Right renal cortex interstitium (tissue), 3 donors: ENCODE measurements at regions not wholly inside any gene's neighbourhood (a gene's known extent, or its start where the extent isn't known, plus 50 kb on each side); places are given as distances from the start of the nearest gene placed in this dataset.

Experiments
- DNase-seq, 3 donors: peaks; one replicate each; pipeline ENCODE4 v3.0.0-alpha.2; 2013; ENCODE audit warnings: low read depth in 3 of 3, low spot score in 2 of 3

DNA sequence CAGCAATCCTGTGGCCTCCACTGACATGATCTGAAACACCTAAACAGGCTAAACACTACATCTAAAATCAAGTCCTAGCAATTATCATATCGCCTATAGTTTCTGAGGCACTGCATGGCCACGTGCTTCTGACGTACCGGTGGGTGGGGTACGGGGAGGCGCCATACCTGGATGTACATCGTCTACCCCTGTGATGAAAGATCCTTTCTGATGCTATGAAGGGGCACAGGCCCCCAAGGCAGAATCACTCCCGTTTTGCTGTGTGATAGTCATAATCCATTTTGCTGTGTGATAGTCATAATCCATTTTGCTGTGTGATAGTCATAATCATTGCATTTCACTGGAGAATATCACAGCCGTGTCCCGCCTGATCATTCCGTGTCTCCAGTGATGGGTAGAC is 118.7 kb upstream of the SOX1 start:
- DNase-seq: no peak

DNA sequence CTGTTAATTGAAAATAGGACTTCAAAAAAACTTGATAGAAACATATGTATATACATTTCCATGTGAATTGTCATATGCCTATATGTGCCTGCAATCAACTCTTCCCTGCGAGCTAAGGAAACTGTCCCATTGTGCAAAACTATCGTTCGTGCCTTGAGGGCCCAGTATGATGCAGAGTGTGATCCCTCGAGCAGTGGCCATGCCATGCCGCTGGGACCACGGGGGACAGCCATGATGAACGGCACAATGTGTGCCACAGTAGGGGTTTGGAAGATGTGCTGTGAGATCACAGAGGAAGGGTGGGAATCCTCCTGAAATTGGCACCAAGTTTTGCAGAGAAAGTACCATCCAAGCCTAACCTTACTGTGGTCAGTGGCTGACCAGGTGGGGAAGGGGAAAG is 118.1 kb upstream of the SOX1 start:
- DNase-seq: no peak

DNA sequence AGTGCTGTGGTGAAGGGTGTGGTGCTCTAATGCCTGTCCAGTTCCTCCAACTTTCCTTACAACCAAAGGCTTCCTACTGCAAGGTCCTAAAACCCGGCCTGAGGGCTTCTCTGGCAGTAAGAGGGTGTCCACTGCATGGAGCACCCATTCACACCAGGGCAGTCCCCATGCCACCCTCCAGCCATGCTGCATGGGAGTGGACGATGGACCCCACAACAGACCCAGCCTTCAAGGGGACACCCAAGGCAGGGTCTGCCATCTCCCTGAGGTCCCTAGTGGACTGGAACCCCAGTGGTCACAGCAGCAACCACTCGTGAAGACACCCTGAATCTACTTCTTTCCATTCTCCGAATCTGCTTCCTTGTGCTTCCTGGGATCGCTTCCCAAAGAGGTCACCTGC is 117.6 kb upstream of the SOX1 start:
- DNase-seq: no peak

DNA sequence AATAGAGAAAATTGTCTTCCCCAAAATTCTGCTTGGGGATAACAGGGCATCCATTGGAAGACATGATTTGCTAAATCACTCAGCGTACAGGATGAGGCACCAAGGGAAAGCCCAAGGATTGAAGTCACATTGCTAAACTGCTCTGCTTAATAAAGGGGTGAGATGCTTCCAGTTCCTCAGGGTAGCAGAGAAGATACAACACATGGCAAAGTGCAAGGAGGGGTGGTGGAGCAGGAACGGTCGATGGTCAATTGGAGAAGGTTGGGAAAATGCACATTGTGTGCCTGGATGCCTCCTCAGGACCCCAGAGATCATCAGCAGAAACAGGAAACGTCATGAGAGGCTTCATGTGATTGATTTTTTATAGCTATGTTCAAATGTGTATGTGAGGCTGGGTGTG is 116.3 kb upstream of the SOX1 start:
- DNase-seq: no peak

DNA sequence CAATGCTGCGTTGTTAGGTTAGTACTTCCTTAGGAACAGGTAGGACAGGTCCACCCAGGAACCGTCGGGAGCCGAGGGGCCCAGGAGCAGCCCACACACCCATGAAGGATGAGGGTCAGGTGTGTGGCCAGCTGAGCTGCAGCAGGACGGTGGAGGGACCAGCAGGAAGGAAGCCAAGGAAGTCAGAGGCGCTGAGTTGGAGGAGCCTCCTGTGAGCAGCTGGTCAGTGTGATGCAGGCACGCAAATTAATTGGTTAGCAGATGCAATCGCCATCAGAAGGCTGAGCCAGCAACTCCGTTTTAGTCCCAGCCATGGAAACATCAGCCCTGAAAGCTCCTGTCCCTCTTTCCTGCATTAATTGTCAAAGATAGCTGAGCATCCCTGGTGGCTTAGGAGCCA is 114.9 kb upstream of the SOX1 start:
- DNase-seq: no peak

DNA sequence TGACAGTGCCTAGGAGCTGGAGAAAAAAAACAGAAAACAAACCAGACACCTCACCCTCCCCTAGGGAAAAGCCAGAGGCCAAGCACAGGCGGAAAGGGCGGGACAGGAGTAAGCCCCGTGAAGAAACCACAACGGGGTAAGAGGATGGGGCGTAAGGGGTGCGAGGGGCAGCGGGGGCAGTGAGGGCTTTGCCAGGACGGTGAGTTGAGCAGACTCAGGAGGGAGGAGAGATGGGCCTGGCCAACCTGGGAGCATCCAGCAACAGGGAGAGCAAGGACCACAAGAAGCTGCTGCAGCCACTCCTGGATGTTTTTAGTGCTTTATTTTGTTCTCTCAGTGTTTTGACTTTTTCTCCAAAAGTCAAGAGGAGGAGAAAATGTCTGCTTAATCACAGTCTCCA is 114.1 kb upstream of the SOX1 start:
- DNase-seq: no peak

DNA sequence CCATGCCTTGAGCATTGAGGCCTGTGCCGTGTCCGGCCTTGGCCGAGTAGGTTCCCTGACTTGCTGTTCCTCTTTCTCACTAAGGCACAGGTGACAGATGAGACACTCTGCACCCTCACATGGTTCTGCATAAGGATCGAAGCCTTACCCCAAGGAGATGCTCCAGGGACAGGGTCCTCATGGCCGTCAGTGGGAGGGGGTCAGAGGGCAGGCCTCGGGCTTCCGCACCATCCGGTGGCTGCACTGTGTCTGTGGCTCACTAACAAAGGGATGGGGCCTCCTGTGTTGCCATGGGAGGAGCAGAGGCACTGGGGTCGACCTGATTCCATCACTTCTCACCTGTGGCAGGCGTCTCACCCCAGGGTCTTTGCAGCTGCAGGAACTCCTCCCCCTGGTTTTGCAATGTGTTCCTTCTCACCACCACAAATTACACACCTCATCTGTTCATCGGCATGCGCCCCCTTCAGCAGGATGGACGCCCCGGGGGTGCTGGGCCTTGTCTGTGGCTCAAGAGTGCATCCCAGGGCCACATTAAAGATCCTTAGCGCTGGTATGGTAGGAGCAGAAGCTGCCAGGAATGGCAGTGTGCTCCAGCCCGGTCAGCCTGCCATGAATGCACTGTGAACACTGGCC is 113.3 kb upstream of the SOX1 start:
- DNase-seq: no peak

DNA sequence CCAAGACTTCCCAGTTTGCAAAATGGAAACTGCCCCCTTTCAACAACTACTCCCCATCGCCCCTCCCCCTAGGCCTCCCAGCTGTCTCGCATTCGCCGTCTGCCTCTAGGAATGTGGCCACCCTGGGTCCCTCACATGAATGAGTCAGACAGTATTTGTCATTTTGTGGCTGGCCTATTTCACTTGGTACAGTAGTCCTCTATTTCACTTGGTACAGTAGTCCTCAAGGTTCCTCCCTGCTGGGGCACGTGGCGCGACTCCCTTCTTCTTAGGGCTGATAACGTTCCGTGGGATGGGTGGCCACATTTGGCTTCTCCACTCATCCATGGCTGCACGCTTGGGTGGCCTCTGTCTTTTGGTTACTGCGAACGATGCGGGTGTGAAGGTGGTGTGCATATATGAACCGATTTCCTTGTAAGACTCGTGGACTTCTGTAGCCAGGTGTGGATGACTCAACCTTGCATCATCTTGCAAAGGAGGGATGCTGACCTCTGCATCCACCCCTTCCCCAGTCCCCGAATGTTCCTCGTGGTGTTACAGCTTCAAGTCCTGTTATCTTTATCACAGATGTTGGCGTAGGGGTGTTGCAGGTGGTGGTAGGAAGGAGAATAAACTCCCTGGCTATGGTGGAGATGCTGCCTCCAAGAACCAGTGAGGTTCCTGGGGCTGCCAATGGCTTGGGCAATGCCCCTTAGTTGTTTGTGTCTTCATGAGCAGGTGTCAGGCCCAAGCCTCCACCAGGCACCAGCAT is 112.1 kb upstream of the SOX1 start:
- no peak for DNase-seq

DNA sequence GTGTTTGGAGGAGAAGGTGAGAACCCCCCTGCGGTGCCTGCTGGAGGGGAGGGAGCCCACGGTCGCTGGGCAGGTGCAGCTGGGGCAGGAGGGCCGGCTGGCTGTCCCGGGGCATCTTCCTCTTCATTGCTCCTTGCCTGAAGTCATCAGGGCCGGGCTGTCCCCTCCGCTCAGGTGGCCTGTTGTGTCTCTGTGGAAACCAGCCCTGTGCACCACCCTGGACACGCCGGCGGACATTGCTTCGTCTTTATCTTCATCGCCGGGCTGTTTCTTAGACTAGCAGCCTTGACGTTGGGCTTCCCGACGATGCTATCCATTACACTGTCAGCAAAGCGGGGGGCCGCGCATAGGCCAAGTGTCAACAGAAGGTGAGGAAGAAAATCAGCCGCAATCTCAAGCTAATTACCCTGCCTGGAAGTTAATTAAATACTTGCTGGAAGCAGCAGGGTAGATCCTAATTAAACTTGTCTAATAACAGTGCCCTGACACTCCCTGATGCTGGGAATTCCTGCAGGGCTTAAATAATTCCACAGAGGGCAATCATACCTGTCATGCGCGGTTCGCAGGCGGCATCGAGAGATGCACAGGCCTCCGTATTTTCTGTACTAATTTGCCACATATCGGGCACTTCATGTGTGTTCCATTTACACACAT is 111.4 kb upstream of the SOX1 start:
- DNase-seq: no peak

DNA sequence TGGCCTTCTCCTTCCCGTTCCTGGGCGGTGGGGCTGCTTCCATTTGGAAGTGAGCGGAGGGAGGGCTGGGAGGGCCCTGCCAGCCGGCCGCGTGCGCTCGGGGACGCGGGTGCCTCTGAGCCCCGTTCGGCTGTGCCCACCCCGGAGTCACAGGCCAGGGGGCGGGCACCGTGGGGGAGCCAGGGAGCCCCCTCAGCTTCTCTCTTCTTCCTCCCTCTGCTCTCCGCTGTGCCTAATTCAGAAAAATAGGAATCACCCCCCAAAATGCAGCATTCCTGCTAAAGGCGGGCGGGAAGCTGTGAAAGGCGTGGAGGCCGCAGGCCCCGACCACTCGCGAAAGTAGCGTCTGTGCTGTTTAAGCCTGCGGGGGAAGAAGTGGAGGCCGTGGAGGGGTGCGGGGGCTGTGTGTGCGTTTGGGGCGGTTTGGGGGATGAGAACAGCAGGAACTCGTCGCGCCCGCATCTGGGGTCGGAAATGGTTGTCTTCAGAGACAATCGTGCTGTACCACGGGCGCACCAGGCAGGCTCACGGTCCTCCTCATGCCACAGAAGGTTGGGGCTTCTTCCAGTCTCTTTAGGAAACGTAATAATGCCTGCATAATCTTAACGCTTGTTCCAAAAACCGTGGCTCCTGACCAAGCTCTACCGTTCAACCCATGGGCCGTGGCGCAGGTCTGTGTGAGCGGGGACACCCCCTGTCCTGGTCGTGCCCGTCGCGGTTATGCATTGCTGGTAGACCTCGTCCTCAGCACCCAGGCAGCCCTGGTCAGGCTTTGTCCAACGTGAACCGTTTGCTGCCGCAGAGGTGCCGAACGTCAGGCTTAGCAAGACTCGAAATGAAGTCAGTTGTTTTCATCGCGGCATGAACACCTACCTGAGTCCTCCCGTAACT is 110.4 kb upstream of the SOX1 start:
- no peak for DNase-seq

DNA sequence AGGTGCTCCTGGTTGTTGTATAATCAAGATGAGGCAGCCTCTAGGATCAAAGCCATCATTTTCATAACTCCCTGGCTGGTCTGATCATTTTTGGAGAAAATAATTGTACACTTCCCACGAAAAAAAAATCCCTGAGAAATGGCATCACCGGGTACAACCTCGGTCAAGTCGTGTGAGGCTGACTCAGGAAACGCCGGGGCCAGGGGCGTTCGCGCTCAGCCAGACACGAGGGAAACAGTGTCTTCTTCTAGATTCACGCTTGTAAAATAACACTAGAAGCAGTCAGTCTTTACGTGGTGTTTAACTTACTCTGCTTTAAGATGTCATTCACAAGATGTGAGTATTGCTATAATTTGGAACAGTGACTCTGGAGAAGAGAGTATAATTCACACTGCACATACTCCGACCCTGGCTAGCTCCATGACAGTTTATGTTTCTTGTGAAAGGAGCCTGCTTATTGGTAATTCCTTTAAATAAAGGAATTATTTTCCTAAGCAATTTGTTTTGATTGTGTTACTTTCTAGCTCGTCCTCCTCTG is 109.0 kb upstream of the SOX1 start:
- DNase-seq: no peak

DNA sequence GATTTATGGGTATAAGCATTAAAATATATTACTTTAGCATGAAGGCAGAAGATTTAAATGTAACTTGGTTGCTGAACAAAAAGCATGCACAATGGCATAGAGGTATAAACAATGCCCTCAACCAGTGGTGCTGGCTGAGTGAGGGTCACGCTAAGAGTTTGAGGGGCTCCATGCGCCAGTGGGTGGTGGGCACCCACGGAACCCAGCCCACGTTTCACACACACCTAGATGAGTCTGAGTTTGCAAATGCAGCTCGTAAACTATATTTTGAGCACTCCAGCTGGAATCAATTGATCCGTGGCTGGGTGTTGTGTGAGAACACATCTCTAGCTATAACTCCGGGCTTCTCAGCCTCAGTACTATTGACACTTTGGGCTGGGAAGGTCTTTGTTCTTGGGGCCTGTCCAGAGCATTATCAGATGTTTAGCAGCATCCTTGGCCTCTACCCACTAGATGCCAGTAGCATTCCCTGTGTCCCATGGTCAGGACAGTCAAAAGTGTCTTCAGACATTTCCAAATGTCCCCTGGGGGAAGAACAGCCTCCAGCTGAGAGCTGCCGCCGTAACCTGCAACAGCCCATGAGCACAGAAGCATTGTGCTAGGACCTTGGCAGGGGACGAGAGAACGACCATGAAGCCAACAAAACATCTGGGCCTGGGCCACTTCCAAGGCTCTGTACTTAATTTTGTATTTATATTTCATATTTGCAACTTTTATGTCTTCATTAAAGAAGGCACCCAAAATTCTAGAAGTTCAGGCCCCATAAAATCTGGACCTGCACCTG is 108.1 kb upstream of the SOX1 start:
- no peak for DNase-seq

DNA sequence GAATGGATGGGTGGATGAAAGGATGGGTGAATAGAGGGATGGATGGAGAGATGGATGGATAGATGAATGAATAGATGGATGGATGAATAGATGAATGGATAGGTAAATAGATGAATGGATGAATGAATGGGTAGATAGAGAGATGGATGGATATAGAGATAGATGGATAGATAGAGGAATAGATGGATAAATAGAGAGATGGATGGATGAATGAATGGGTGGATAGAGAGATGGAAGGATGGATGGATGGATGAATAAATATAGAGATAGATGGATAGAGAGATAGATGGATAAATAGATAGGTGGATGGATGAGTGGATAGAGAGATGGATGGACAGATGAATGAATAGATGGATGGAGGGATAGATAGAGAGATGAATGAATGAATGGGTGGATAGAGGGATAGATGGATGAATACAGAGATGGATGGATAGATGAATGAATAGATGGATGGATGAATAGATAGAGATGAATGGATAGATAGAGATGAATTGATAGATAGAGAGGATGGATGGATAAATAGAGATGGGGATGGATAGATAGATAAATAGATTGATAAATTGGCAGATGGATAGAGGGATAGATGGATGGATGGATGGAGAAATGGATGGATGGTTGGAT is 106.7 kb upstream of the SOX1 start:
- no peak for DNase-seq

DNA sequence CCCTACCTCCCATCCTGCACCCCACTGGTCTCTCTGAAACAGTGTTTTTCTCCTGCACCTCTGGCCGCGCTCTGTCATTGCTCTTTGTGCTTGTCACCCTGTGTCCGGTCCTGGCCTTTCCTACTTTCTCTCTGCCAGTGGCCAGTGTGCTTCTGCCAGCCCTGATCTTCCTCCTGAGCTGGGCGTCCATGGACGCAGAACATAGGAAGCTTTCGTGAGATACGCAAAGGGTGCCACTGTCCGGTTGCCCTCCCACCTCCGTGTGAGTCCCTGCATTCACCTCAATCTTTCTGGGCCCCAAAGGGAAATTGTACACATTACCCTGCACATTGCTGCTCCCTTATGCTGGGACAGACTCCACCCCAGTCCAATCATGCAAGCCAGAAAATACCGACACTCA is 105.7 kb upstream of the SOX1 start:
- no peak for DNase-seq

DNA sequence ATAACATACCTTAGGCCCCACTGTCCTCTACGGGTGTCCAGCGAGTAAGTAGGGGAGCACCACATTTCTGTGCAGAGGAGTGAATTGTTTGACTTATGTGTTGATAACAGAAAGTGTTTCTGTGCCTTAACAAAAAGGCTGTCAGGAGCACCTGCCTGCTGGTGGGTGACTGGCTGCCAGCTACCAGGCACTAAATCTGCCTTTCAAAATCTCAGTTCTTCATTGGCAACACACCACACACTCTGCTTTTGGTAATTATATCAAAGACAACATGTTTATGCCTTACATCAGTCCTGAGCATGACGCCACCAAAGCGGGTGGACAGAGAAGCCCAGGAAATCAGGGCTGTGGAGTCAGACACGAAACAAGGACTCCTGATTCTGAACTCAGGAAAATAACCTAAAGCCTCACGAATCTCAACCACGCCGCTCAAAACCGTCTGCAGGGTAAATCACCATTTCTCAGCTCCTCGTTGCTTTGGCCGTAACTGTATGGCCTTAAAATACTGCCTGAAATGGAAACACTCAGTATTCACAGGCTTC is 105.2 kb upstream of the SOX1 start:
- no peak for DNase-seq

DNA sequence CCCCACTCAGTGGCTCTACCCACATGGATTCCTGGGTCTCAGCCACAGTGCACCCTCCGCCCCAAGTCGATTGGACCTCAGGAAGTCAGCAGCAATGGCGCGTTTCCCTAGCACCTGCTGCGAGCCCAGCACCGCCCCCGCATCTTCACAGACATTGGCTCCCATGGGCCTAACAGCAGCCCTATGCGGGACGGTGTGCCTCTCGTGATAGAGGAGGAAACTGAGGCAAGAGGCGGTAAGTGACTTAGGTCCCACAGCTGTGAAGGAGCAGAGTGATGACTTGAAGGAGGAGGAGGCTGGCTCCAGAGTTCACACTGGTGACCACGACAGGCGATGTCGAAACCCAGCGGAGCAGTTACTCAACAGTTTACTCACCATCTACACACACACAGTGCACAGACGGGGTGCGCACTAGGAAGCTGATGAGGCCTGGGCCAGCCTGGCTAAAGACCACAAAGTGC is 104.5 kb upstream of the SOX1 start:
- DNase-seq: no peak

DNA sequence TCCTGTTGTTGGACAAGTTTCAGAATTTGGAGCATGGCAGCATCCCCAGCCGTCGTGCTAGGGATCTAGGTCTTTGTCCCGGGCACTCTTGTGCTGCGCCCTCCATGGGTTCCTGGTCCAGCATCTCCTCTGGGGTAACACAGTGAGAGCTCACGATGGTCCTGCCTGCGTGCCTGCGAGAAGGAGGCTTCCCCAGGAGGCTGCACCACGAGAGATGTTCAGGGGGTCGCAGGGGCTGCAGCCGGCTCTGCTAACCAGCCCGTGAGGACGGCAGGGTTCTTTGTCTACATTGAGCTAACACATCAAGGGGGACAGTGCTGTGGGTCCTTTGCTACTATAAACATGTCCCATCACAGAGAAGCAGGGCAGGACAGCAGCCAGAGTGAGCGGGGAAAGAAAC is 103.9 kb upstream of the SOX1 start:
- no peak for DNase-seq

DNA sequence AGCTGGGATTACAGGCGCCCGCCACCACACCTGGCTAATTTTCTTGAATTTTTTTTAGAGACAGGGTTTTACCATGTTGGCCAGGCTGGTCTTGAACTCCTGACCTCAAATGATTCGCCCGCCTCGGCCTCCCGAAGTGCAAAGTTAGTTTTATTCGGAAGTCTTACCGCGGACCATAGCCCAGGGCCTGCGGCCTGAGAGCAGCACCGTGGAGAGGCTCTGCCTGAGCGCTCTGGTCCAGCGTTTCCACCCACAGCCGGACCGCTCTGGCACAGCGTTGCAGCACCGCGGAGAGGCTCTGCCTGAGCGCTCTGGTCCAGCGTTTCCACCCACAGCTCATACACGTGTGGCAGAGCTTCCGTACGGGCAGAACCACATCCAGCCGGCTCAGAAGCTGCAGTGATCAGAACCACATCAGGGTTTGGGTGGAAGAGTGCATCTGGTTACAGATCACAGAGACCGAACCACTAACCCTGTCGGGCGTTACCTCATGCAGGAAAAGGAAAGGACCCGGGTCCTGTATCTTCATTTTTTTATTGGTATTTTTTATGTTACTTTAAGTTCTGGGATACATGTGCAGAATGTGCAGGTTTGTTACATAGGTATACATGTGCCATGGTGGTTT is 102.4 kb upstream of the SOX1 start:
- DNase-seq: no peak
